GM21737 (cell line): ENCODE measurements at regions not wholly inside any gene's neighbourhood (a gene's known extent, or its start where the extent isn't known, plus 50 kb on each side); places are given as distances from the start of the nearest gene placed in this dataset.

Experiments
- ATAC-seq: cut with Tn5 transposase; IDR thresholded peaks from one replicate; pipeline ENCODE4 v1.9.1; 2021; ENCODE audit warnings: mild to moderate bottlenecking, moderate library complexity; ENCODE audit not compliant: unreplicated experiment

DNA sequence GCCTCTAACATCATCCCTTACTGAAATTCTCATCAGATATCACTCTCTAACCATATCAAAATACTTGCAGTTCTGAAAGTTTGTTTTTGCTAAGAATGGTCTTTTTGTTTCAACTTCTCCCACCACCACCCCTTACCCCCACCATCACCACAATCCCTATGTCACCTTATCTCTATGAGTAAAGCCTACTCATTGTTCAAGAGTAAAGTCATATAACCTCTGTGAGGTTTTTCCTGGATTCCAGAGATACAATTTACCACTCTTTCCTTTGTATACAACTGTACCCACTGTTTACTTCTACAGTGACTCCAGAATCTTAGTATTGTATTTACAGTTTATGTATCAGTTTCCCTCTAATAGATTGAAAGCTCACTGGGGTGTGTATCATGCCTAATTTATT lies 158.0 kb upstream of the PCDH10 start:
- no peak for ATAC-seq

DNA sequence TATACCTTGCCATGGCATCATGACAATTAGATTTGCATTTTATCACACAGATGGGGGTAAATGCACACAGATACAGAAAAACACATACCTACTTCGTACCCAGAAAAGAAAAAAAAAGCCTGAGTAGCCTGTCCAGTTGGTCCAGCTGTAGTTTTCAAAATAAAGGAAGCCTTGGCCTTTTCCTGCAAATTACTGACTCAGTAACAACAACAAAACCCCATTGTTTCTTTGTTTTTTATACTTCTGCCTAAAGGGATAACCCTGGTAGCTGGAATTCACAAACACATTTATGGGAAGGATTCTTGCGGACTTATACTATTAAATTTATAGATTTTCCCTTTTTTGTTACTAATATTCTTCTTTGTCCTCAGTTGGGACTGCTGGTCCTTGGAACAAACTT lies 156.4 kb upstream of the PCDH10 start:
- ATAC-seq, result no peak

- no peak for ATAC-seq
Measured at GRCh38 chr4:132998585-132999230, 150.4 kb upstream of the PCDH10 start.

DNA sequence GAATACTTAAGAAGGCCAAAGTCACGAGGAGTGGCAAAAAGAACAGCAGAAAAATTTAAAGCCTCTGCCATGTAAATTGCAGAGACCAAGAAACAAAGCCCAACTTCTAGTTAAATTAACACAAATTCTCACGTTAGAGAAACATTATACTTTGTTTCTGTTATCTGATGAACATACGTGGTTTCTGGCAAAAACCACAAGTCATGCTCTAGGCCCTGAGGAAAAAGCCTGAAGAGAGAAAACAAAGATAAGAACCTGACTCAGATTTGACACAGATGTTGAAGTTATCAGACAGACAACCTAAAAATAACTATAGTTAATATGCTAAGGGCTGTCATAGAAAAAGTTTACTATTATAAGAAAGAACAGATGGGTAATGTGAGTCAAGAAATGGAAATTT lies 149.1 kb upstream of the PCDH10 start:
- no peak for ATAC-seq

DNA sequence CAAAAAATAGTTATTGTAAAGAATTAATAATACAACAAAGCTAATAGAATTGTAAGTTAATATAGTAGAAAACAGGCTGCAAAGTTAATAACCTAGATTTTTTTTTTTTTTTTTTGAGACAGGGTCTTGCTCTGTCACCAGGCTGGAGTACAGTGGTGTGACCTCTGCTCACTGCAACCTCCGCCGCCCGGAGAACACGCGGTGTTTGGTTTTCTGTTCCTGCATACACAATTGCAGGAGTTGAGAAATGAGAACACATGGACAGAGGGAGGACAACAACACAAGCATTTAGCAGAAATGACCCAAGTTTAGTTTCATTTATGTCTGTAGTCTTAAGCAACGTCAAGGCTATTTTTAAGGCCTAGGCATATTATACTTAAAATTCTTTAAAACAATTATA lies 145.9 kb upstream of the PCDH10 start:
- ATAC-seq, result no peak

DNA sequence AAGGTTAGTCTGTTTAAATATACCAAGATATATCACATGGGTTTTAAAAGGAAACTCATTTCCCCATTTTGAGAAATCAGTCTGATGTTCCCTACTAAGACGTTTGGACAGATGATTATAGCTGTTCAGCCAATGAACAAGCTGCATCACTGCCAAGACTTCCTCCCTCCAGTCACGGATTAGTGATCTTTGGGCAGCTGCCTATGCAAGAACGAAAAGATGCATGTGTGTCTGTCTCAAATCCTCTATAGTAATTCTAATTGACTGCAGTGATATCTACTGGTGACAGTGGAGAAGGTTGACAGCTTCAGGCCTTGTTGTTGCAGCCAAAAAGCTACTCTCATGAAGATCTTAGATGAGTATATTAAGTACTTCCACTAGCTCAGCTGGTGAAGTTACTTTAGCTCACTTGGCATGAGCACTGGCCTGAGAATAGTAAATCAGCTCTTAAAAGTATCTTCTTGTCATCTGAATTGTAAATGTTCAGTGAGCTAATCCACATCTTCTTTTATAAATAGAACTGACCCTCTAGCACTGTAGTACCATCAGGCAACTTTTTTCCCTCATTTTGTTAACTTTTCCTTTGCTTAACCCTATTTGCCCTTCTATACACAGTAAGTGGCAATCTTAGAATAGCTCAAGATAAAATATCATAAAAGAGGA lies 134.5 kb upstream of the PCDH10 start:
- no peak for ATAC-seq

- ATAC-seq, result no peak
Measured at GRCh38 chr4:133045288-133045687, 103.8 kb upstream of the PCDH10 start.

GRCh38 chr4:133046156-133046555 lies 102.9 kb upstream of the PCDH10 start:
- ATAC-seq, result no peak

DNA sequence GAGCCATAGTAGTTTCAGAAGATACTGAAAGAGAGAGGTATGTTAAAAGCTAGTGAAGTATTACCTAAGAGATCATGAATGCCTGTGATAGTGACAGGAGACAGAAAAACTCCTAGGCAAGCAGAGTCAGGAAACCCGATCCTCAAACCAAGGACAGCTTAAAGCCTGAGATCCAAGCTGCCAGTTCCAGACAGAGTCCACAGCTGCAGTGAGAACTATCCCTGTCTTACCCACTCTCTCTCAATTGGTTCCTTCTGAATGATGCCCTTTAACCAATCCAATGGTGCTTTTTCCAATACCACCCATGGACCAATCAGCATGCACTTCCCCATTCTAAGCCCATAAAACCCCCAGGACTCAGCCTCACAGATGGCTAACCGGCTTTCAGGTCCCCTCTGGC lies 90.4 kb upstream of the PCDH10 start:
- no peak for ATAC-seq

DNA sequence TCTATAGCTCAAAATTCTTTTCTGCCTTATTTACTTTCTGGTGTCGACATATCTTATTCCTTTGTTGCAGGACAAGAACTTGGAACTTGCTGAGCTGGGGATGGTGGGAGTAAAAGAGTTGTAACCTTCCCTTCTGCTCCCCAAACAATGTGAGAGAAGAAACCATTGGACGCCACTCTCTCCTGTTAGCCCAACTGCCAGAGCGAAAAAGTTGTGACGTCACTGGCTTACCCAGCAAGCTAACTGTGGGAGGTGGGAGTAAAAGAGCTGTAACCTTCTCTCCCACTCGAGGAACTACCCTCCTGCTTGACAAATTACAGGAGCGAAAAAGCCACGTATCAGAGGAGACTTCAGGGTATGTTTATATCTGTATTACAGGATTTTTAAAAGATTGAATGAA lies 90.0 kb upstream of the PCDH10 start:
- ATAC-seq, result no peak

GRCh38 chr4:133062851-133063250 lies 86.2 kb upstream of the PCDH10 start:
- ATAC-seq, result no peak

DNA sequence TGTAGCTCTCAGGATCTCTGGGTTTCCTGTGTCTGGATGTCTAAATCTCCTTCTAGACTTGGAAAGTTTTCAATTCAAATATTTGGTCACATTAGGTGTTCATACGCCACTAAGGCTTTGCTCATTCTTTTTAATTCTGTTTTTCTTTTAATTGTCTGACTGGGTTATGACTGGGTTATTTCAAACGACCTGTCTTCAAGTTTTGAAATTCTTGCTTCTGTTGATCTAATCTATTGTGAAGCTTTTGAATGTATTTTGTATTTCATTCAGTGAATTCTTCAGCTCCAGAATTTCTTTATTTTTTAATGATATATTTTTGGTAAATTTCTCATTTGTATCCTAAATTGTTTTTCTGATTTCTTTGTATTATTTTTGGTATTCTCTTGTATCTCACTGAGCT lies 81.0 kb upstream of the PCDH10 start:
- ATAC-seq, result no peak

GRCh38 chr4:133081246-133081645 lies 67.8 kb upstream of the PCDH10 start:
- no peak for ATAC-seq

DNA sequence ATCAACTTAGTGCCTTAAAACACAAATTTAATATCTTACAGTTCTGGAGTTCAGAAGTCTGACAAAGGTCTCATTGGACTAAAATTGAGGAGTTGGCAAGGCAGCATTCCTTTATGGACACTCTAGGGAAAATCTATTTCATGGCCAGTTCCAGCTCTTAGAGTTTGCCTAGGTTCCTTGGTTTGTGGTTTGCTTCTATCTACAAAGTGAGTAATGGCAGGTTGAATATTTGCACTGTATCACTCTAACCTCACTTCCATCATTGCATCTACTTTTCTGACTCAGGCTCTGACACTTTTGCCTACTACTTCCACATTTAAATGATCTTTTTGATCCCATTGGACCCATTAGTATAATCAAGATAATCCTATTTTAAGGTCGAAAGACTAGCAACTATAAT lies 64.7 kb upstream of the PCDH10 start:
- no peak for ATAC-seq

GRCh38 chr4:133095591-133095990 lies 53.5 kb upstream of the PCDH10 start:
- ATAC-seq, result no peak

DNA sequence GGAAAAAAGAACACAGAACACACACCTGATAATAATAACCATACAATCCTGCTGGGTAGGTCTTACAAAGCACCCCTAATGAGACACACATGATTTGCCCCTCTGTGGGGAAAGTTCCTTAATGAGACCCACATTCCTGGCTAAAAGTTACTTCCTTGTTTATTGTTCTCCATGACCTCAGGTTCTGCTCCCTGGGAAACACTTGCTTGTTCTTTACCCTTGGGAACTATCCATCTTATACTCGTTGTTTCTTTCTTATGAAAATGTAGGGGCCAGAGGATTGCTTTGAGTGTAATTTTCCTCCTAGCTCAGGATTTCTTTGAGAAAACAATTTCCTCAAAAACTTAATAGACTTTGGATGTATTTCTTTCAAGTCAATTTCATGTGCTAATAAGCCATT lies 52.1 kb upstream of the PCDH10 start:
- ATAC-seq, result no peak
